ENCODE measurements at regions not wholly inside any gene's neighbourhood (a gene's known extent, or its start where the extent isn't known, plus 50 kb on each side); places are given as distances from the start of the nearest gene placed in this dataset.

DNA sequence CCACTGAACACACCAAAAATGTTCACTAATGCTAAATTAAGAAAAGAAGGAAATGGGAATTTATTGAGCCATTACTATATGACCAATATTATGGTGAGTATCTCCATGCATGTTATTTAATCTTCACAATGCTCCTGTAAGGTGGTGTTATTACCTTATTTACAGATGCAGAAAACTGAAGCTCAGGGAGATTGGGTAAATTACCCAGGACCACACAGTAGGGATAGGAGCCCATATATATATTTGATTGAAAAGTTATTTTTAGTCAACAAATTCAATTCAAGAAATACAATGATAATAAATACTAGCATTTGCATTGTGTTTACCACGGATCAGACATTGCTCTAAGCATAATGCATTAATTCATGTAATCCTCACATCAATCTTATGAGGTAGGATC lies 202.2 kb upstream of the FBXO11 start:
- DNase-seq: no peak

GRCh38 chr2:48109491-48110204 lies 203.3 kb upstream of the FBXO11 start:
- peak; percentile 39 to 48 for DNase-seq

DNA sequence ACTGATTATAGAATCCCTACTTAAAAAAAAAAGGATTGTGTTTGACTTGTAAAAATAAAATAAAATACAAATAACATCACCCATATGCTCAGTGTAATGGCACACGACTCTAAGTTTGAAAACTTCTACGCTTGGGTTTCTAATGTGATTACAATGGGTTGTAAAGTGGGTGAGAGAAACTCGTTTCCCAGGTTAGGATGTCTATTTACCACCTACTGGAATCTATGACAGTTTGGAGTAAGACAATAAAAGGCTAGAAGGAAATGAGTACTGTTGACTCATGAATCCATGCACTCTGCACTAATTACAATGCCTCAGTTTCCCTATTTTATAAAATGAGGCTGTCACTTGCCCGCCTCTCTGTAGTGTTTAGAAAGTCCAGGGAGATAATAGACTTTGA lies 204.0 kb upstream of the FOXN2 start:
- no peak for DNase-seq

DNA sequence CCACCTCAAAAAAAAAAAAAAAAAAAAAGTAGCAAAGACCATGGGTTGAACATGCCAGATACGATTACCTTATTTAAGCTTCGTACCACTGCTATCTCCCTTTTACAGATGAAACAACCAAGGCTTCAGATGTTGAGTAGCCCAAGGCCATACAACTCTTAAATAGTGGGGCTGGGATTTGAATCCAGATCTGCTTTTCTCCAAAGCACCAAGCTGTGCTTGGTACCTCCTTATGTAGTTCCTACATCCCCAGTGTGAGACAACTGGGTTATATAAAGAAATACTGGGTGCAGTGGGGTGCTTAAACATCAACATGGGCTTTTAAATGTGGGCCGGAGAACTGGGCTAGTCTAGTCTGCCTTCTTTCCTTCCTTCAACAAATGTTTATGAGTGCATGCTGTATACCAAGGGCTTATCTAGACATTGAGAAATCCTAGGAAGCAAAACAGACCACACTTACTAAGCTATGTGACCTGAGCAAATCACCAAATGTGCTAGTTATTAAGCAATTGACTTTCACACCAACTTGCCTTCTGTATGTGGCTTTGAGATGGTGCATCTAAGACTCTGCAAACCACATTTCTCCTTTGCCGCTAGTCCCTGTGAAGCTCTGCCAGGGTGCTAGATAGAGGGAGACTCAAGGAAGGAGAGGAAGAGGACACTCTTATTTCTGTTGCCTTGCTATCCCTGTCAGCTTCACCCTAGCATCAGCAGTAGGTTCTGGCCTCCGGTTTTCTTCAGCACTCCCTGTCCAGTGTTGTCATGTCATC lies 201.4 kb upstream of the FOXN2 start:
- peak; percentile 52 to 60 for DNase-seq

GRCh38 chr2:48113767-48114166 lies 200.7 kb upstream of the FOXN2 start:
- DNase-seq: no peak

- peak; percentile 93 to 98 for DNase-seq
Measured at GRCh38 chr2:48114256-48114655, 200.2 kb upstream of the FOXN2 start.

- DNase-seq: peak; percentile 35 to 73
Measured at GRCh38 chr2:48116497-48116896, 198.0 kb upstream of the FOXN2 start.

DNA sequence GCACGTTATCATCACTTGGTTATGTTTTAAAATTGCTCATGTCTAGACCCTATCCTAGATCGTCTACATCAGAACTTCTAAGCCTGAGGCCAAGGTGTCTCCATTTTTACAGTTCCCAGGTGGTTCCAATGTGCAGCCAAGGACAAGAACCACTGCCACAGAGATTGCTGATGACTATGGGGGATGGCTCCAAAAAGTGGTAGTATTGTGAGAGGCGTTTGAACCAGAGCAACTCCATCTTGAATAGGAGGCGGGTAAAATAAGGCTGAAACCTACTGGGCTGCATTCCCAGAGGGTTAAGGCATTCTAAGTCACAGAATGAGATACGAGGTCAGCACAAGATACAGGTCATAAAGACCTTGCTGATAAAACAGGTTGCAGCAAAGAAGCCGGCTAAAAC lies 195.6 kb upstream of the FOXN2 start:
- no peak for DNase-seq

DNA sequence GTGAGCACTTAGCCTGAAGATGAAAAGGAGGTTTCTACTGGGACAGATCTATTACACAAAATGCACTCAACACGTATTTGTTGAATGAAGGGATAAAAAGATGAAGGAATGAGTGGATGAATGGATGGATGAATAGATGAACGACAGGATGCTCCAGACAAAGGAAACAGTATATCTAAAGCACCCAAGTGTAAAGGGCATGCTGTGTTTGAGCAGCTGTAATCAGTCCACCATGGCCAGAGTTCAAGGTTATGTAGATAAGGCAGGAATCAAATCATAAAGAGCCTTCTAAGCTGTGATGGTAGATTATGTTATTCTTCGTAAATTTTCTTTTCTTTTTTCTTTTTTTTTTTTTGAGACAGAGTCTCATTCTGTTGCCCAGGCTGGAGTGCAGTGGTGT lies 194.4 kb upstream of the FOXN2 start:
- no peak for DNase-seq

DNA sequence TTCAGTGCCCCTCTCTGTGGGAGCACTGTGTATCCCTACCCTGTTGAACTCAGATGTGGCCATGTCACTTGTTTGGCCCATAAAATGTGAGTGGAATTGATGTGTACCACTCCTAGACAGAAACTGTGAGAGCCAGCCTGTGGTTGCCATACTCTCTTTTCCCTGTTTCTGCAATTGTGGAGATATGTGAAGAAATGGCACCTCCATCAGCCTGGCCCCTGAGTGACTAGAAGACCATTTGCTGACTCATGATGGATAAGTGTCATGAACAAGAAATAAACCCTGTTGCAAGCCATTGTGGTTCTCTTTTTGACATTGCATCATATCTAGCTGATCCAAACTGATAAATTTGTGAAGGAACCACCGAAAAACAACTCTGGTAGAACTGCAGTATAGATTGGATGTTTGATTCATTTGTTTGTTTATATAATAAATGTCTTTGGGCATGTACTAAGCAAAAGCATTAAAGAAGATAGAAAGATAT lies 193.7 kb upstream of the FOXN2 start:
- peak; percentile 93 to 98 for DNase-seq

- no peak for DNase-seq
Measured at GRCh38 chr2:48122166-48122565, 192.3 kb upstream of the FOXN2 start.

GRCh38 chr2:48124592-48124991 lies 189.9 kb upstream of the FOXN2 start:
- no peak for DNase-seq

DNA sequence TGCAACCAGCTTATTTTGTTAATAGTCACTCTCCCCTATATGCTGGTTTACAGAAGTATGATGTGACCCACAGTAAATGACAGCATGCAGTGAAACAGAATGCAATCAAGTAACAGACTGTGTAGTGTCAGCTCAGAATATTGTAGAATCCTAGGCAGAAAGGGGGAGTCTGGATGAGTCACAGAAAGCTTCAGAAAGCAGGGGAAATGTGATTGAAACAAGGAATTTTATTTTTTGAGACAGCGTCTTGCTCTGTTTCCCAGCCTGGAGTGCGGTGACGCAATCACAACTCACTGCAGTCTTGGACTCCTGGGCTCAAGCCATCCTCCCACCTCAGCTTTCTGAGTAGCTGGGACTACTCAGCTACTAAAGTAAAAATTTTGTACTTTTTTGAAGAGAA lies 188.3 kb upstream of the FOXN2 start:
- DNase-seq: peak; percentile 76 to 95

DNA sequence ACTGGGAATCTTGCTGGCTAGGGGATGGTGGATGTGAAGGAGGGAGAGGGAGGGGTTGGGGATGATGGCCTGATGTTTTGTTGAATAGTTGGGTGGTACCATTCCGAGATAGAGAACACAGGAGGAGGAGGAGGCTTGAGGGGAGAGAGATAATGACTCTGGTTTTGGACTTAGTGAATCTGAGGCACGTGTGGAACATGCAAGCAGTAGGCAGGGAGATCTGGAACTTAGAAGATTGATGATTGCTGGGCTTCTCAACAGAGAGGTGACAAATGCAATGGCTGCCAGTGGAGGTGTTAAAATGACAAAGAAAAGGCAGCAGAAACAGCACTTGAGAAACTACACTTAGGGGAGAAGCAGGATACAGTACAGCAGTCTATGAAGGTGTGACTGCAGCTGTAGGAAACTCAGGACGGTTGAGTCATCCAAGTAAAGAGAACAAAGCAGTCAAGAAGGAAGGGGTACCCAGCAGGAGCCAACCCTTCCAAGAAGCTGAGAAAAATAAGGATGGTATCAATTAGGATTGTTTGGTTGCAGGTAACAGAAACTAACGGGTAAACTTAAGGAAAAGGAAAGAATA lies 186.8 kb upstream of the FOXN2 start:
- no peak for DNase-seq

DNA sequence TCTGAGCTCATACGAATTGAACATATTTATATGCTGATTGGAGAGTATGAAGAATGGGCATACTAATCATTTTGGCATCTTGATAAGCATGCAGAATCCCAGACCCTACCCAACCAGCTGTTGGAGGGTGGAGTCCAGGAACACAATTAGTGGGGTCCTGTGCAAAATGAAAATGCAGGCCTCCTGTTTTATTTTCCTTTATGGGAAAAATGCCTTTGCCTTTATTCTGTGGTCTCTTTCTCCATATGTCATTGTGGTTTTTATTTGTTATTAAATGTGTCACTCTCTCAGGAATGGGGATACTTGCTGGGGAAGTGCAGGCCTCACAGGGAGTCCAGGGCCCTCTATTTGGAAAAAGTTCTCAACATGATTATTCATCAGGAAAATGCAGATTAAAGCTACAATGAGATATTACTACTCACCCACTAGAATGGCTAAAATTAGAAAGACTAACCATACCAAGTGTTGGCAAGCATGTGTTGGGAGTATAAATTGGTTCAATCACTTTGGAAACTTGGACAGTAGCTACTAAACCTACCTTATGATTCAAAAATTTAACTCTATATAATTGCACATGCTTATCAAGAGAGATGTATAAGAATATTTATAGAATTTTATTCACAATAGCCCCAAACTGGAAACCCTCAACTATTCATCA lies 185.1 kb upstream of the FOXN2 start:
- no peak for DNase-seq

DNA sequence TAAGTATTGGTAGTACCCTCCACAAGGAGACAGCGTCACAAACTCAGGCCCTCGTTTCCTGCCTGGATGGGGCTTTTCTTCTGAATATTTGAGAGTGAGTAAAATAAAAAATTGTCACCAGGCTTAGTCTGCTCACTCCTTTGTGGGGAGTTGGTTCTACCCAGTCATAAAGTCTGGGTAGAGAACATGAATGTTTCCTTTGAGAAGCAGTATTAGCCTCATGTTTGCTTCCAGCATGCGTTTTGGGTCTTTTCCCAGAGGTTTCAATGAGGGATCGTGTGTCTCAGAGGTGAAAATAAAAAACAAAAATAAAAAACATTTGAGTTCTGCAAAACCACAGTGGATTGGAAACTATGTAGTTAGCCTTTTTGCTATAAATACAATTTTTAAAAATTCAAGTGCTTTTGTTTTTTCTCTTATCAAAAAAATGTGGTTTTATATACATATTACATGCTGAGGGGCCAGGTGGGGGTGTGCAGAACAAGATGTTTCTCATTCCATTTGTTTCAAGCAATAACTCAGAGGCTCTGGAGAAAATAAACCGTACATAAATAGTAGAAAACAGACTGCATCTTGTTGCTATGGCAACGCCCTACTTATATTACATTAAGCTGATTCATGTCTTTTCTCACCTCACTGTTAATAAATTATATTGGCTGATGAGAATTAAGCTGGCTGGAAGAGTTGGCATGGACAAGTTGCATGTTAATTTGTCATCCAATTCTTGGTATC lies 182.8 kb upstream of the FOXN2 start:
- no peak for DNase-seq

- no peak for DNase-seq
Measured at GRCh38 chr2:48132271-48132625, 182.2 kb upstream of the FOXN2 start.

GRCh38 chr2:48134704-48135103 lies 179.8 kb upstream of the FOXN2 start:
- no peak for DNase-seq

DNA sequence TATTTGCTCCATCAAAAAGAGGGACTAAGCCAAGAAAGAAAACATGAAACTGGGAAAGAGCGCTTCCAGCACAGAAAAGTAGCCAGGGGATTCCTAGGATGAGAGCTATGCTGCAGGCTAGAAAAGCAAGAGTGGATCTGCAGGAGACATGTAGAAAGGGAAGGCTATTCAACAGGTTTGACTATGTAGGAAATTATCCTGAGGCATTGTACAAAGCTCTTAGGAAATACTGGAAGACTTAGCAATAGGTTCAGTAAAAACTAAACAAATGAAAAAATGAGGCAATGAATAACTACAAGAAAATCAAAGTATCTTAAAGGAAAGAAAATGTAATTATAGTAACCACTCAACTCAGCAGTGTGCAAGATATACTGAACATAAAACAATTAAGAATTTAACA lies 178.7 kb upstream of the FOXN2 start:
- no peak for DNase-seq

- DNase-seq: no peak
Measured at GRCh38 chr2:48137829-48138228, 176.7 kb upstream of the FOXN2 start.

DNA sequence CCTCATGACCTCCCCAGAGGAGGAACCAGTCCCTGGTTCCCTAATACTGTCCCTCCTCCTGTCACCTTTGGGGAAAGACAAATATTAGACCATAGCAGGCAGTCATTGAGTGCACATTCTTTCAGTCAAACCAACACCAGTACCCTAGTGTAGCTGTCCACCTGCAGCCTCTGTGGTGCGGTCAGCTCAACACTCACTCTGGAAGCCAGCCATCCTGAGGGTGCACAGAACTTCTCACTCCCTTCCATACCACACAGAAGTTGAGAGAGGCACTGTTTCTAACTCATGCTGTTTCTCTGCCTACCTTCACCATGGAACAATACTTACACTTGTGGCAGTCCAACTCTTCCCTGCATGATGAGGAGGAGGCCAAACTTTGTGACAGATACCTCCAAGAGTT lies 175.6 kb upstream of the FOXN2 start:
- no peak for DNase-seq

DNA sequence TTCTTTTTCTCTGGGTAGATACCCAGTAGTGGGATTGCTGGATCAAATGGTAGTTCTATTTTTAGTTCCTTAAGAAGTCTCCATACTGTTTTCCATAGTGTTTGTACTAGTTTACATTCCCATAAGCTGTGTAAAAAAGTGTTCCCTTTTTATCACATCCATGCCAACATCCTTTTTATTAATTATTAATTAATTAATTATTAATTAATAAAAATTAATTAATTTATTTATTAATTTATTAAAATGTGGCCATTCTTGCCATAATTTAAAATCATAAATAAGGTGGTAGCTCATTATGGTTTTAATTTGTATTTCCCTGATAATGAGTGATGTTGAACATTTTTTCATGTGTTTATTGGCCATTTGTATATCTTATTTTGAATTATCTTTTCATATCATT lies 173.9 kb upstream of the FOXN2 start:
- DNase-seq: no peak

DNA sequence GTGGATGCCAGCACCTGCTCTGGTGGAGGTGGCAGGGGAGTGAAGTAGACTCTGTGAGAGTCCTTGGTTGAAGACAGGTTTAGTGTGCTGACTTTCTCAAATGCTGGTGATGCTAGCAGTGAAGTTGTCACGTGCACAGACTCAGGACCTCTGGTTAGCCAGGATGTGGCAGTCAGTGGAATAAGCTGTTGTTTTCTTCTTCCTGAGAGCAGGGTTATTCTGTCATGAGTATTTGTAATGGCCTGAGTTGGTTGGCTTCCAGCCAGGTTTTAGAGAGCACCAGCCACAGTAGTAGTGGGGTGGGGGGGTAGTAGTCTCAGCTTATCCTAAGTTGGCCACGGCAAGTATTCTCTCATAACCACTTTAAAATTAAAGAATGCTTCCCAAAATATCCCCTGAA lies 169.7 kb upstream of the FOXN2 start:
- no peak for DNase-seq
